ENCODE measurements at regions not wholly inside any gene's neighbourhood (a gene's known extent, or its start where the extent isn't known, plus 50 kb on each side); places are given as distances from the start of the nearest gene placed in this dataset.

- H3K27me3 Mint-ChIP-seq (ENCODE audit: low read depth) = no peaks in the 10 kb centered on the region
- H3K4me3 Mint-ChIP-seq = no peak overlapping the region
- H3K27ac Mint-ChIP-seq = no peak overlapping the region
- peaks cover 8% of the 10 kb centered on the region for H3K4me1 Mint-ChIP-seq
- TF ChIP-seq CTCF (IDR thresholded peaks at IDR 0.05; ENCODE audit: unreplicated experiment) = no peak
- no peak for DNase-seq (ENCODE audit: low spot score in 2 of 2, unreplicated experiment in 2 of 2)
- peaks cover 2% of the 10 kb centered on the region for H3K9me3 Mint-ChIP-seq
- H3K36me3 Mint-ChIP-seq = no peaks in the 10 kb centered on the region
Measured at GRCh38 chr12:25830456-25830855, 128.0 kb upstream of the RASSF8 start.

GRCh38 chr12:25833657-25834056 is 124.8 kb upstream of the RASSF8 start:
- no peak for DNase-seq (ENCODE audit: low spot score in 2 of 2, unreplicated experiment in 2 of 2)
- Mint-ChIP-seq H3K9me3 (peaks cover 17% of the 10 kb centered on the region), H3K4me1 (no peaks in the 10 kb centered on the region), H3K4me3 (no peak overlapping the region), H3K36me3 (peaks cover 1% of the 10 kb centered on the region), H3K27me3 (ENCODE audit: low read depth) (no peaks in the 10 kb centered on the region), H3K27ac (no peak overlapping the region)
- TF ChIP-seq CTCF (IDR thresholded peaks at IDR 0.05; ENCODE audit: unreplicated experiment) = no peak

GRCh38 chr12:25835385-25835784 is 123.1 kb upstream of the RASSF8 start:
- H3K36me3 Mint-ChIP-seq = peaks cover 1% of the 10 kb centered on the region
- TF ChIP-seq CTCF (IDR thresholded peaks at IDR 0.05; ENCODE audit: unreplicated experiment) = no peak
- H3K4me3 Mint-ChIP-seq = no peak overlapping the region

GRCh38 chr12:25838007-25838406 is 120.5 kb upstream of the RASSF8 start:
- Mint-ChIP-seq H3K36me3 (peaks cover 1% of the 10 kb centered on the region), H3K27ac (no peak overlapping the region), H3K9me3 (peaks cover 17% of the 10 kb centered on the region), H3K4me1 (no peaks in the 10 kb centered on the region), H3K4me3 (no peak overlapping the region), H3K27me3 (ENCODE audit: low read depth) (no peaks in the 10 kb centered on the region)
- TF ChIP-seq CTCF (IDR thresholded peaks at IDR 0.05; ENCODE audit: unreplicated experiment) = no peak
- DNase-seq (ENCODE audit: low spot score in 2 of 2, unreplicated experiment in 2 of 2) = no peak

More at GRCh38 chr12:25835385-25835784, 123.1 kb upstream of the RASSF8 start:
- H3K4me1 Mint-ChIP-seq = no peaks in the 10 kb centered on the region
- H3K27ac Mint-ChIP-seq = no peak overlapping the region
- peaks cover 17% of the 10 kb centered on the region for H3K9me3 Mint-ChIP-seq
- H3K27me3 Mint-ChIP-seq (ENCODE audit: low read depth) = no peaks in the 10 kb centered on the region
- DNase-seq (ENCODE audit: low spot score in 2 of 2, unreplicated experiment in 2 of 2) = no peak

- no peaks in the 10 kb centered on the region for H3K27me3 Mint-ChIP-seq (ENCODE audit: low read depth)
- no peak overlapping the region for H3K27ac Mint-ChIP-seq
Measured at GRCh38 chr12:25839470-25839869, 119.0 kb upstream of the RASSF8 start.

More at GRCh38 chr12:25839470-25839869, 119.0 kb upstream of the RASSF8 start:
- Mint-ChIP-seq H3K4me3 (no peak overlapping the region), H3K9me3 (peaks cover 17% of the 10 kb centered on the region), H3K36me3 (peaks cover 1% of the 10 kb centered on the region), H3K4me1 (peaks cover 5% of the 10 kb centered on the region)
- no peak for DNase-seq (ENCODE audit: low spot score in 2 of 2, unreplicated experiment in 2 of 2)
- TF ChIP-seq CTCF (IDR thresholded peaks at IDR 0.05; ENCODE audit: unreplicated experiment) = no peak
